GM18505 (cell line): ENCODE measurements at regions not wholly inside any gene's neighbourhood (a gene's known extent, or its start where the extent isn't known, plus 50 kb on each side); places are given as distances from the start of the nearest gene placed in this dataset.

Experiments
- ATAC-seq: cut with Tn5 transposase; IDR thresholded peaks from one replicate; pipeline ENCODE4 v1.9.1; 2021; ENCODE audit not compliant: unreplicated experiment
- POLR2A ChIP-seq: IDR thresholded peaks from 4 replicates; pipeline ENCODE4 v1.6.1; 2011; ENCODE audit warnings: borderline replicate concordance; ENCODE audit not compliant: insufficient read depth, insufficient read length; ENCODE audit errors: extremely low read depth

DNA sequence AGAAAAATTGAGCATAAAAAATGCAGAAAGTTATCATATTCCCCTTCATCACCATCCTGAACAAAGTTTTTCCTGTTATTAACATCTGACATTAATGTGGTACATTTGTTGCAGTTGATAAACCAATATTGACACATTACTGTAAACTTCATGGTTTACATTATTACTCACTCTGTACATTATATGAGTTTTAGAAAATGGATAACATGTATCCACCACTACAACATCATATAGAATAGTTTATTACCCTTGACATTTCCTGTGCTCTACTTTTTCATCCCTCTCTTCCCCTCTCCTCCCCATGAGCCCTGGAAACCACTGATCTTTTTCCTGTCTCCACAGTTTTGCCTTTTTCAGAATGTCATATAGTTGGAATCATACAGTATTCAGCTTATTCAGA, 618.6 kb upstream of the TMEFF2 start:
- no peak for ATAC-seq
- no peak for TF ChIP-seq POLR2A

DNA sequence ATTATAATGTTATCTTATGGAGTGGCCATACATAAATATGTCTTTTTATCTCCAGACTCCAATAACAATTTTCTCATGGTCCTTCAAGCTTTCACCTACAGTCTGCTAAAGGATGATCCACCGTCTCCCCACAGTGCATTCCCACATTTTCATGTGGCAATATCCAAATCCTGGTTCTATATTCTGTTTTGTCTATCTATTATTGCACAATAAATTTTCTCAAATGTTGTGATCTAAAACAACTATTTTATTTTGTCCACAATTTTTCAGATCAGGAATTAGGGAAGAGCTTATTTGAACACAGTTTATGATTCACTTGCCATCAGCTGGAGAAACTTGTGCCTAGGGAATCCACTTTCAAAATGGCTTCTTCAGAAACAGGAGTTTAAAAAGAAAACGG, 614.4 kb upstream of the TMEFF2 start:
- TF ChIP-seq POLR2A: no peak
- ATAC-seq: no peak

DNA sequence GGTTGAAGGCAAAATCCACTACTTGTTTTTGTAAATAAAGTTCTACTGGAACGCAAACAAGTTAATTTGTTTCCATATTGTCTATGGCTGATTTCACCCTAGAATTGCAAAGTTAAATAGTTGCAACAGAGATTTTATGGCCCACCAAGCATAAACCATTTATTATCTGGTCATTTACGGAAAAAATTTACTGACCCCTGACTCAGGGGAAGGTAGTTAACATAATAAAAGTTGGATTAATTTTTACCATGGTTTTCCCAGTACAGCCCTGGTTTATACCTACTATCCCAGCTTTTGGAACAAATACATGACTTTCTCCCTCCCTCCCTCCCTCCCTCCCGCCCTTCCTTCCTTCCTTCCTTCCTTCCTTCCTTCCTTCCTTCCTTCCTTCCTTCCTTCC, 588.9 kb upstream of the TMEFF2 start:
- TF ChIP-seq POLR2A: no peak
- ATAC-seq: no peak

DNA sequence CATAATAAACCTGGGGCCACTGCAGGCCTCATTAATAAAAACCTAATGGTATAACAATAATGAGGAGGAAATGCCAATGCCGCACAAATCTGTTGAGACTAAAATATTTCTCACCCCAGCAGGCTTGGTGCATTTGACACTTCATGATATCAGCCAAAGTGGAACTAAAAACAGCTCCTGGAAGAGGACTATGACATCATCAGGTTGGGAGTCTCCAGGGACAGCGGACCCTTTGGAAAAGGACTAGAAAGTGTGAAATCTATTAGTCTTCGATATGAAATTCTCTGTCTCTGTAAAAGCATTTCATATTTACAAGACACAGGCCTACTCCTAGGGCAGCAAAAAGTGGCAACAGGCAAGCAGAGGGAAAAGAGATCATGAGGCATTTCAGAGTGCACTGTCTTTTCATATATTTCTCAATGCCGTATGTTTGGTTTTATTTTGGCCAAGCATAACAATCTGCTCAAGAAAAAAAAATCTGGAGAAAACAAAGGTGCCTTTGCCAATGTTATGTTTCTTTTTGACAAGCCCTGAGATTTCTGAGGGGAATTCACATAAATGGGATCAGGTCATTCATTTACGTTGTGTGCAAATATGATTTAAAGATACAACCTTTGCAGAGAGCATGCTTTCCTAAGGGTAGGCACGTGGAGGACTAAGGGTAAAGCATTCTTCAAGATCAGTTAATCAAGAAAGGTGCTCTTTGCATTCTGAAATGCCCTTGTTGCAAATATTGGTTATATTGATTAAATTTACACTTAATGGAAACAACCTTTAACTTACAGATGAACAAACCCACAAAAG, 580.9 kb upstream of the TMEFF2 start:
- no peak for TF ChIP-seq POLR2A
- ATAC-seq: no peak

DNA sequence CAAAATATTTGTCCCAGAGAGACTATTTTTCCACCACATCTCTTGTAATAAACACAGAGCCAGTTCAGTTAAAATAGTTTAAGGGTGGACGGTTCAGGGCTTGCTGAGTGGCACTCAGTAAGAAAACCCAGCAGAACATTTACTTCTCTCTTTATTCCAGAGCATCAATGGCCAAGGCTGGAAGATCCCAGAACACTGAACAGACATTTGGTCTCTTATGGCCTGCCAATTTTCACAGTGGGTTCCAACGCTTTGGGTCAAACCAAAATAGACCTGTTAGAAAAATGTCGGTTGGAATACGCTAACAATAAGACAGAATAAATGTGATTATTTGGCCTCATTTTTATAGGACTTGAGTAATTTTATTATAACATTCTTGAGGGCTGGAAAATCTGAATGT, 580.3 kb upstream of the TMEFF2 start:
- ATAC-seq: no peak
- TF ChIP-seq POLR2A: no peak

DNA sequence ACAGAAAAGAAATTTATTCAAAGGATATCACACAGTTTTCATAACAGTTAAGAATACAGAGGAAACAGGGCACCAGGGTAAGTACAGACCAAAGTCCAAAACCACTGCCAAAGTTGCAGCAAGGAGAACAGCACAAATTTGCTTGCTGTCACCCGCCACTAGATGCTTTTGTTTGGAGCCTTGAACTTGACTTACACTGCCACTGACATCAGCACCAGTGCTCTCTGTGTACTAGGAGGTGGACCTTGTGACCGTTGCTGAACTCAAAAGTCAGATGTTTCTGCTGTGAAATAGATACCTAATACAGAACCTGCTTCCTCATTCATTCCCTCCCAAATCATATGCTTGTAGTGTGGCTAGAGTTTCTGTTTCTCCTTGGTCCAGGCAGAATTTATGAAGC, 578.3 kb upstream of the TMEFF2 start:
- no peak for ATAC-seq
- TF ChIP-seq POLR2A: no peak

DNA sequence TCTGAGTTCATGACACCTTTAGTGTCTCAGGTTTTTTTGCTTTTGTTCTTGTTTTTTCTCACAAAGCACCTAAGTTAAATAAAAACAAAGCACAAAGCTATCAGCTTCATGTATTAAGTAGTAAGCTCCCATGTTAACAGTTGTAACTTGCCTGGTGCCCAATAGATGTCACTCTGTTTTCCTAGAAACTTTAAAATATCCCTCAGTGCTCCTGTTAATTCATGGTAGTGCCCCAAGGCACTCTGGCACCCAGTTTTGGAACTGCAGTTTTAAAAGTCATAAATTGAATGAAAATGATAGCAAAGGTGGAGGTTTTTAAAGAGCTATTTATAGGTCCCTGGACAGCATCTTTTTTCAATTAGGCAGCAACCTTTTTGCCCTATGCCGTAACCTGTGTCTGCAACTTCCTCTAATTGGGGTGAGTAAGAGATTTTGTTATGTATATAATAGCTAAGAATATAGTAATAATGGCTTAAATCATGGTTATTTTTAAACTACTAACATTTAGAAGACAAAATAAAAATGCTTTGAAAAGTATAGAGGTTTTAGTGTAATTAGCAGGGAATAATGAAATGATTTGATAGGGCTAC, 555.0 kb upstream of the TMEFF2 start:
- no peak for TF ChIP-seq POLR2A

DNA sequence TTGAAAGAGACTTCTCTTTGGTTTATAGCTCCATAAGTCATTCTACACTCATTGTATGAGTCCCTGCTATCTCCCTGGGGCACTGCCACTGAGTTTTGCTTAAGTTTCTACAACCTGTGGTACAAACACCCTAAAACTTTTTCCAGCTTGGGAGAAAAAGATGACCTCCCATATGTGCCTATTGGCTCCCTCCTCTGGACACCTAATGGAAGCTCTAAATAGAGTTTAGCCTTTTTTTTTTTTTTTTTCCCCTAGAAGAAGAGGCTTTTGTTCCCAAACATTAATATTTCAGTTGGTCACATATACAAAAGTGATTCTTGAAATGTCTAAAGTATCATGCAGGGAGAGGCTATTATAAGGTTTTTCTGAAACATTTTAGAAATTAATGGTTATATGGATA, 547.2 kb upstream of the TMEFF2 start:
- no peak for ATAC-seq

More for the DNA sequence above, 555.0 kb upstream of the TMEFF2 start:
- no peak for ATAC-seq

DNA sequence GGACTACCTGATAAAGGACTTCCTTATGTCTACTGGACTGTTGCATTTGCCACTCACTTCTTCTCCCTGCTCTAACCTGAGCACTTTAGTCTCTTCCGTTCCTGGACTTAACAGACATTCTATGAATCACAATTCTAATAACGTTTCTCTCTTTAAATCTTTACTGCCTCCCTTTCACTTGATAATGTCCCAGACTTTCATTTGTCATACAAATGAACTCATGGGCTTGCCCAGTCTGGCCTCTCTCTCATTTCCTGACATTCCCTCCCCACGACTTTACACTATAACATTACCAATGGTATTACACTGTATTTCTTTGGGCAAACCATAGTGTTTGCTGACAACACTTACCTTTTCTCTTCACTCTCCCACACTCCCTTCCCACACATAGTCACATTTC, 540.7 kb upstream of the TMEFF2 start:
- TF ChIP-seq POLR2A: no peak
- ATAC-seq: no peak

More for the DNA sequence above, 547.2 kb upstream of the TMEFF2 start:
- TF ChIP-seq POLR2A: no peak

DNA sequence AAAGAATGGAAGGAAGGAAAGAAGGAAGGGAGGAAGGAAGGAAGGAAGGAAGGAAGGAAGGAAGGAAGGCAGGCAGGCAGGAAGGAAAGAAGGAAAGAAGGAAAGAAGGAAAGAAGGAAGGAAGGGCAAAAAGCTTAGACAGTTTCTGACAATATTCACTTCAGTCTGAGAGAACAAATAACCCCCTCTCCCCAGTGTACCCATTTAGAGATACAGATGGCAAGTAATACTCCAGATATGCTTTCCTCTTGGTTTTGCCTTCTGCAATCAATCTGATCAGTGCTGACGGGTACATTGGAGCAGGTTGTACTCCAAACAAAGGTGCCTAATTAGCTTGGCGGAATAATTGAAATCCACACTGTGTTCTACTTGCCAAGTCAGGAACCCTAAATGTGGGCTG, 534.6 kb upstream of the TMEFF2 start:
- no peak for ATAC-seq
- no peak for TF ChIP-seq POLR2A

DNA sequence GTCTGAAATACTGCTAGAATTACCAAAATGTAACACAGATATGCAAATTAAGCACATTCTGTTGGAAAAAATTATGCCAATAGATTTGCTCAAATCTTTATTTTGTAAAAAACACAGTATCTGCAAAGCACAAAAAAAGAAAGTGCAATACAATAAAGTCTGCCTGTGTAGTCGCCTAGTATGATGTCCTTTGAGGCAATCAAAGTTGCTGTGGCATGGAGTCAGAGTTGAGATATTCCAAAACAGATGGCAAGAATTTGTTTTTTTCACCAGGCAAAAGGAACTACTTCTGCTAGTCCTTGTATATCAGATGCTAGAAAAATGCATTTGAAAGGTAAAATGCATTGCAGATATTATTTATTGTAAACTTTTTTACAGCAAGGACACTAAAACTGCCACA, 531.3 kb upstream of the TMEFF2 start:
- TF ChIP-seq POLR2A: no peak
- no peak for ATAC-seq

DNA sequence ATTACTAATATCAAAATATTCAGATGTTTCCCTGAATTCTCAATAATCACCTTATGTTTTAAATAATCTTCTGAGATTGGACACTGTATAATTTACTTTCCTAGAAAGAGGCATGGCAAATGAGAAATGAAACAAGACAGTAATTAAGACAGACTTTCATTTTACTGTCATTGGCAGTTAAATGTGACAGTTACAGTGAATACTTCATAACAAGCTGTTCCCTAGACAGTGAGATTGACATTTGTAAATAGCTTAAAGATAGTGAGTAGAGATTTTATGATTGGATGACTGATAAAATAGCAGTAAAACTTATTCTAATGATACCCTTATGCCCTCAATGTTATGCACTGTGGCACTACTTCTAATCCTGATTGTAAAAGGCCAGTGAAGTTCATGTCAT, 524.9 kb upstream of the TMEFF2 start:
- ATAC-seq: no peak
- TF ChIP-seq POLR2A: no peak

DNA sequence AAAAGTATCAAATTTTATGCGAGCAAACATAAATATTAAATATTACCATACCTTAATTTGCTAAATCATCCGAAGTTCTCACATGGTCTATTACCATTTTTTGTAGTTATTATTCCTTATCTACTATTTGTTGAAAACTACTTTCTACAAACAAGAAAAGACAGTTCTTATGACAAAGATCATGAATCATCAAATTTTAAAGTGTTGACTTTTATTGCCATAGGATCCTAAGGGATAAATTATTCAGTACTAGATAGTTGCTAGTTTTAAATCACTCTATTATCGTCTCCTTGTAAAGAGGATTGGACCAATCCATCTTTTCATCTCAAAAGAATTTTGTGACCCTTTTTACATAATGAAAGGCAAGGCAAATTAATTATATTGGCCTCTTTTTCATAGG, 523.6 kb upstream of the TMEFF2 start:
- ATAC-seq: no peak
- no peak for TF ChIP-seq POLR2A

DNA sequence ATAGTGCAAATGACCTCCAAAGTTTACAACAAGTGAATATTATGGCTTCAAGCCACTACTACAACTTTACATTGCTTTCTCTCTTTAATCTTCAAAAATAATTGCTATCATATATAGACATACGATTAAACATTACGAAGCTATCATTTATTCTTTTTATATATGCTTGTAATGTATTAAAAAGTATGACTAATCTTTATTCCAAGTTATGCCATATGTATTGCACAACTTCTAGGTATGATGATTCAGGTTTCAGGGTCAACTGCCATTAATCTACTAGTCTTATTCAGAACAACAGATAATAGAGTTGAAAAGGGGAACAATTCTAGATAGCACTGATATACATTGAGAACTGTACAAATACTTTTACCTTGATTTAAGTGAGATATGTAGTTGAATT, 506.2 kb upstream of the TMEFF2 start:
- no peak for ATAC-seq
- TF ChIP-seq POLR2A: no peak
